Sigmoid colon (tissue), 4 donors: ENCODE measurements at regions not wholly inside any gene's neighbourhood (a gene's known extent, or its start where the extent isn't known, plus 50 kb on each side); places are given as distances from the start of the nearest gene placed in this dataset.

Experiments
- EP300 ChIP-seq, 4 donors: sonication (generic); formaldehyde crosslinking; IDR thresholded peaks; one replicate each; pipeline ENCODE4 v1.6.1; 2017; ENCODE audit warnings: antibody characterized with exemption in 4 of 4
- POLR2A ChIP-seq, 2 donors: fragments of 450-650 bp; IDR thresholded peaks; one replicate each; pipeline ENCODE4 v1.6.1; 2016; ENCODE audit warnings: antibody characterized with exemption in 2 of 2, mild to moderate bottlenecking in 2 of 2, moderate library complexity in 2 of 2
- TF ChIP-seq, protein P1 (sequence below), 4 experiments: fragments of 450-650 bp in 3 of 4; fragments of 200-600 bp in 1 of 4; IDR thresholded peaks; one replicate each; pipeline ENCODE4 v1.5.1; 2016 to 2019; ENCODE audit warnings: antibody characterized with exemption in 4 of 4, mild to moderate bottlenecking in 3 of 4, moderate library complexity in 2 of 4

DNA sequence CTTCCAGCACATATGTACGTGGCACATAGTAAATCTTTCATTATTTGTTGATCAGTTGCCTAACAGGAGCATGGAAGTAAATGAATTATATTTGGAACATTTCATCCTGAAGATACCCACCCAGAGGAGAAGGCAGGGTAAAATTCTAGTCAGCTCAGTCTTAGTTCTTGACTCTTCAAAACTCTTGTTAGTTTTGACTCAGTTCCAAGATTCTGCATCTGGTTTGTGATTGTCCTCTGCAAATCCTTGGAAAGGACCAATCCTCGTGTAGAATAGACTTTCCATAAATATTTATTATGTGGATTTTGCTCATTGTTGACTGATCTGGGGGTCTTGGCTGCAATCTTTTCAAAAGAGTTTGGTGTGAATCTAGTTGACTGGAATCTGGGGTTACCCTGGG, 257.5 kb upstream of the FAT1 start:
- TF ChIP-seq, protein P1, sequence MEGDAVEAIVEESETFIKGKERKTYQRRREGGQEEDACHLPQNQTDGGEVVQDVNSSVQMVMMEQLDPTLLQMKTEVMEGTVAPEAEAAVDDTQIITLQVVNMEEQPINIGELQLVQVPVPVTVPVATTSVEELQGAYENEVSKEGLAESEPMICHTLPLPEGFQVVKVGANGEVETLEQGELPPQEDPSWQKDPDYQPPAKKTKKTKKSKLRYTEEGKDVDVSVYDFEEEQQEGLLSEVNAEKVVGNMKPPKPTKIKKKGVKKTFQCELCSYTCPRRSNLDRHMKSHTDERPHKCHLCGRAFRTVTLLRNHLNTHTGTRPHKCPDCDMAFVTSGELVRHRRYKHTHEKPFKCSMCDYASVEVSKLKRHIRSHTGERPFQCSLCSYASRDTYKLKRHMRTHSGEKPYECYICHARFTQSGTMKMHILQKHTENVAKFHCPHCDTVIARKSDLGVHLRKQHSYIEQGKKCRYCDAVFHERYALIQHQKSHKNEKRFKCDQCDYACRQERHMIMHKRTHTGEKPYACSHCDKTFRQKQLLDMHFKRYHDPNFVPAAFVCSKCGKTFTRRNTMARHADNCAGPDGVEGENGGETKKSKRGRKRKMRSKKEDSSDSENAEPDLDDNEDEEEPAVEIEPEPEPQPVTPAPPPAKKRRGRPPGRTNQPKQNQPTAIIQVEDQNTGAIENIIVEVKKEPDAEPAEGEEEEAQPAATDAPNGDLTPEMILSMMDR (IDR thresholded peaks at IDR 0.05): no peak
- TF ChIP-seq POLR2A (IDR thresholded peaks at IDR 0.05) (no peak), EP300 (IDR thresholded peaks at IDR 0.05) (no peak)
